Epithelial cell of esophagus (primary cell): ENCODE measurements at regions not wholly inside any gene's neighbourhood (a gene's known extent, or its start where the extent isn't known, plus 50 kb on each side); places are given as distances from the start of the nearest gene placed in this dataset.

Experiments used
- DNase-seq: peaks from one replicate; pipeline ENCODE4 v3.0.0; 2010; ENCODE audit warnings: low read depth
- H3K4me3 ChIP-seq: 2 replicates; pipeline ENCODE4 v1.5.1; 2011; ENCODE audit warnings: mild to moderate bottlenecking, low read length, control low read depth
- TF ChIP-seq, protein P1 (sequence below): IDR thresholded peaks from 2 replicates; pipeline ENCODE4 v1.5.1; 2011; ENCODE audit warnings: low read depth, mild to moderate bottlenecking, low read length, control low read depth, inconsistent platforms; ENCODE audit not compliant: insufficient read depth; ENCODE audit errors: missing control alignments

- DNase-seq, result no peak
- TF ChIP-seq, protein P1, sequence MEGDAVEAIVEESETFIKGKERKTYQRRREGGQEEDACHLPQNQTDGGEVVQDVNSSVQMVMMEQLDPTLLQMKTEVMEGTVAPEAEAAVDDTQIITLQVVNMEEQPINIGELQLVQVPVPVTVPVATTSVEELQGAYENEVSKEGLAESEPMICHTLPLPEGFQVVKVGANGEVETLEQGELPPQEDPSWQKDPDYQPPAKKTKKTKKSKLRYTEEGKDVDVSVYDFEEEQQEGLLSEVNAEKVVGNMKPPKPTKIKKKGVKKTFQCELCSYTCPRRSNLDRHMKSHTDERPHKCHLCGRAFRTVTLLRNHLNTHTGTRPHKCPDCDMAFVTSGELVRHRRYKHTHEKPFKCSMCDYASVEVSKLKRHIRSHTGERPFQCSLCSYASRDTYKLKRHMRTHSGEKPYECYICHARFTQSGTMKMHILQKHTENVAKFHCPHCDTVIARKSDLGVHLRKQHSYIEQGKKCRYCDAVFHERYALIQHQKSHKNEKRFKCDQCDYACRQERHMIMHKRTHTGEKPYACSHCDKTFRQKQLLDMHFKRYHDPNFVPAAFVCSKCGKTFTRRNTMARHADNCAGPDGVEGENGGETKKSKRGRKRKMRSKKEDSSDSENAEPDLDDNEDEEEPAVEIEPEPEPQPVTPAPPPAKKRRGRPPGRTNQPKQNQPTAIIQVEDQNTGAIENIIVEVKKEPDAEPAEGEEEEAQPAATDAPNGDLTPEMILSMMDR, result no peak
- H3K4me3 ChIP-seq, result no peak overlapping the region
These were observed 193.8 kb upstream of the ARID2 start for GRCh38 chr12:45535610-45536180.

DNA sequence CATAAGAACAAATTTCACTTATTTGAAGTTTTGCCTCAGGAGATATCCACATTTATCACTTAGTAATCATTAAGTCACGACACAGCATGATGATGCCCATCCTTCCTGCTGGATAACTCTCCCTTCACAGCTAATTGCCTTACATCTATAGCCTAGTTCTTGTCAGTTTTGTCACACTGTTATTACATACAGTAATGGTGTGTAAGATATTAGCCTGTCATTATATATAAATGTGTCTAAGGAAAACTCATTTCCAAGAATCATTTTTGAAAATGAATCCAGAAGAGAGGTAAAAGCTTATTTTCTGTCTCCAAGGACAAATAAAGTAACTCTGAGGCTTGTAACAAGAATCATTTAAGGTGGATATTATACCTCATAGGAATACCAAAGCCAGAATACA is 193.2 kb upstream of the ARID2 start:
- no peak overlapping the region for H3K4me3 ChIP-seq
- TF ChIP-seq, protein P1, result no peak
- DNase-seq, result no peak

DNA sequence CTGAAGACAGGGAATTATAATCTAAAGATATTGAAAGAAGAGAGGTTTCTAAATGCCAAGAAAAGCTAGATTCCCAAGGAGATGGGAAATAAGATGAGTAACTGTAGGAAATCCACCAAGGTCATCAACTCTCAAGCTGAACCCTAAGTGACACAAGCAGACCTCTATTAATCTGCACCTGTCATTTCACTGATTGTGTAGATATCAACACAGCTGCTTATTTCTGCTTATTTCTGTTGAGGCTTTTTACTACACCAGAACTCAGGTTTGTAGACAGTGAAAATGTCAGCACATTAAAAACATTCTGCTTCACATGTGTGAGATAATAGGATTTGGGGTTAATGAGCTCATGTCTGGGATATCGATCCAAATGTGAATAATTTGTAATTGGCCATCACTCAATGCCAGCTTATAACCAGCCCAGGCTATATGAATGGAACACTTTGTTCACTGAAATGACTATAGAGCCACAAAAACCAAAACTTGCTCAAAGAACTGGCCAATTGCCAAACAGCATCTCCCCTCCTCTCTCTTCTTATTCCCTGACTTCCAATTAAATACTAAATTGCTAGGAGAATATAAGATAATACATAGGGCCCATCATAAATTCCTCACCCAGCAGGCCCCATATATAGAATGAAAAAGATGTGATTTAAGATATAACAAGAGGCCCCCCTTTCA is 188.7 kb upstream of the ARID2 start:
- no peak for DNase-seq
- H3K4me3 ChIP-seq, result no peak overlapping the region
- TF ChIP-seq, protein P1, result no peak

- TF ChIP-seq, protein P1, result peak; percentile 91
- DNase-seq, result peak; percentile 85
- H3K4me3 ChIP-seq, result no peak overlapping the region
These were observed 185.6 kb upstream of the ARID2 start for GRCh38 chr12:45543887-45544286.

- TF ChIP-seq, protein P1, result no peak
- H3K4me3 ChIP-seq, result no peak overlapping the region
- no peak for DNase-seq
These were observed 183.0 kb upstream of the ARID2 start for GRCh38 chr12:45546545-45546944.

DNA sequence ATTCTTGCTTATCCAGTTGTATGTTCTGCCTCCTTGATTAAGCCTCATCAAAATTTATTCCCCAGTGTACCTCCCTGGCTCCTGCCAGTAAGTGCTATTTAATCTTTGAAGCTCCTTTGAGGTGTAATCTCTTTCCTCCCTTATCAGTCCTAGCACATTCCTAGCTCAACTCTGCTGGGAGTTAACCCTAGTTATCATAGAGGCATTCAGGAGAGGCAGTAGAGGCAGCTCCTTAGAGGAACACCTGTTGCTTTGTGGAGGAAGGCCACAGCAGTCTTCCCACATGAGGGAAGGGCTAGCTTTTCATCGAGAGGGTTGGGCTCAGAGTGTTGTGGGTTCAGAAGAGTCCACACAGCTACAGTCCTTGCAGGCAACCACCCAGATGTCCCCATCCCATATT is 182.4 kb upstream of the ARID2 start:
- DNase-seq, result no peak
- H3K4me3 ChIP-seq, result no peak overlapping the region
- TF ChIP-seq, protein P1, result no peak

DNA sequence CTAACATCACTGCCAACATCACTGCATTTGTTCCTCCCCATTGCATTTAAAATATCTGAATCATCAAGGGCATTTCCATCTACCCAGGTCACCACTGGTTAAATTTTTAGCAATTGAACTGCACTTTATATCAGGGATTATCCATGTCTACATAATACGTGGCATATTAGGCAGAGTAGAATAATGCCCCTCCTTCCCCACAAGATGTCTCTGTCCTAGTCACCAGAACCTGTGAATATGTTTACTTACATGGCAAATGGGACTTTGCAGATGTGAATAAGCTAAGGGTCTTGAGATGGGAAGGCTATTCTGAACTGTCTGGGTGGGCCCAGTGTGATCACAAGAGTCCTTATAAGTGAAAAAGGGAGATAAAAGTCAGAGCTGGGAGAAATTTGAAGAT is 181.7 kb upstream of the ARID2 start:
- DNase-seq, result peak; percentile 9
- TF ChIP-seq, protein P1, result peak; percentile 32
- H3K4me3 ChIP-seq, result no peak overlapping the region
